GM19193 (cell line): ENCODE measurements at regions not wholly inside any gene's neighbourhood (a gene's known extent, or its start where the extent isn't known, plus 50 kb on each side); places are given as distances from the start of the nearest gene placed in this dataset.

Source experiments
- POLR2A ChIP-seq: IDR thresholded peaks from 4 replicates; pipeline ENCODE4 v1.6.1; 2011; ENCODE audit not compliant: insufficient read depth, insufficient read length; ENCODE audit errors: extremely low read depth

DNA sequence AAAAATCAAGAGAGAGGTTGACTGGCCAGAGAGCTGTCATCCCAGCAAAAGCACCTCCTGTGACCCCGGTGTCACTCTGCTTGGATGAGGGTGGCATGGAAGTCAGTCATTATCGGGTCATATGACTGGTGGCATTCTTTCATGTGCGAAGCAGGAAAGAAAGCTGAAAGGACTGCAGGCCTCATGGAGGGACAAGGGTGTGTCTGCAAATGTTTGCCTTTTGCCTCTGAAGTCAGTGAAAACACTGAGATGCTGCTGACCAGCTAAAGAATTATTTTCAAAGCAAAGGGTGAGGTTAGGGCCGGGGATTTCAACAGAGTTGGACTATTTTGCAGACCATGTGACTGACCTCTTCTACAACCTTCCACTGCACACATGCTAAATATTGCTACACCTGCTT lies 298.3 kb downstream of the CSNK1G3 start:
- no peak for TF ChIP-seq POLR2A

GRCh38 chr5:123809594-123810221 lies 297.7 kb downstream of the CSNK1G3 start:
- no peak for TF ChIP-seq POLR2A

GRCh38 chr5:123808461-123809380 lies 296.7 kb downstream of the CSNK1G3 start:
- TF ChIP-seq POLR2A = no peak

GRCh38 chr5:123807177-123807945 lies 295.4 kb downstream of the CSNK1G3 start:
- no peak for TF ChIP-seq POLR2A

GRCh38 chr5:123806644-123807043 lies 294.7 kb downstream of the CSNK1G3 start:
- no peak for TF ChIP-seq POLR2A

DNA sequence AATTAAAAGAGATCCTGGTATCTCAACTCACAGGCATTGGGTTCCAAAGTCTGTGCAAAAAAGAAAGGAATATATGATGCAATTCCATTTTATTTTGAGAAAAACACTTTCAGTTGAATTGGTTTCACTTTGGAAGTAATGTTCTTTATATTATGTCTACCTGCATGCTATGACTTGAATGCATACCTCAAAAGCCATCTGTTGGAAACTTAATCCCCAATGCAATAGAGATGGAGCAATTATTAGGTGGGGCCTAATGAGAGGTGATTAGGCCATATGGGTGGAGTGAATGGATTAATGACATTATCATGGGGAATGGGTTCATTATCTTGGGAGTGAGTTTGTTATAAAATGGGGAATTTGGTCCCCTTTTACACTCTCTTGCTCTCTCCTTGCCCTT lies 293.3 kb downstream of the CSNK1G3 start:
- TF ChIP-seq POLR2A = no peak

DNA sequence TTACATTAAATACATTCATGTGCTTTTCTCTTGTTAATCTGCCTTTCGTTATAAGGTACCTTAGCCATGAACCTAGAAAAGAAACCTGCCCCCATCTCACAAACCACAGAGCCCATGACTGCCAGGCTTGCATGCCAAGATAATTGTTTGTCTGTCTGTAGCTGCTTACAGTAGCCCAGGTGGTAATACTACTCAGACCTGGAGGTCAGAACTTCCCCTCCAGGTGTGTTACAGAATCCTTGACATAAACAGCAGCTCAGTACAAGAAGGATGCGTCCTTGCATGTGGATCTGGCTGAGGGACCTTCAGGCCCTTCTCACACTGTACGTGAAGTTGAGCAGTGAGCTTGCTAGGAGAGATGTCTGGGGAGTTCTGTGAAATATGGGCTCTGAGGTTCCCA lies 291.4 kb downstream of the CSNK1G3 start:
- no peak for TF ChIP-seq POLR2A

DNA sequence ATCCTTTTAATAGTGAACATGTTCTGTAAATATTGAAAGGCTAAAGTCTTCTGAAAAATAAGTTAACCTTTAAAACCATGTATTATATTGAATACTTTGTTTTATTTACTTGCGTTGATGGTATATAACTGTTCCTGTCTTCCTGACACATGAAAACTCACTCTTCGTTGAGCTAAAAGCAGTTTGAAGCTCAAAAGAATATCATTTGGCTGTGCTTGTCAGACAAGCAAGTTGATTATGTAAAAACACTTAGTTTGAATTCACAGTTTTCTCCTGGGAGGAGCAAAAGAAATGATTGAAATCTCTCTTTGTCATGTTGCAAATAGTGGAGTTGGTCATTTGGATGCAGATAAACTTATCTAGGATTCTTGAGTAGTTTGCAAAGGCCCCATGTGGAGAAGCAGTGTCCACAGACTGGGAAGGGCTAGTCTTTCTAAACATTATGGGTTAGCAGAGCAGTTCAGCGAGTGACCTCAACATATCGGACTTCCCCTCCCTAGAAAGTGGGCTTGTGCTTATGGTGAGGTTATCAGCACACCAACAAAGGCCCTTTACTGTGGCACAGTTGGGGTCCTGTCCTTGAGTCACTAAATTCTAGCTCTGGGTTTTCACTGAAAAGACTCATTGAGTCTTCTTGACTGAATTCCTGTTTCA lies 290.4 kb downstream of the CSNK1G3 start:
- no peak for TF ChIP-seq POLR2A

DNA sequence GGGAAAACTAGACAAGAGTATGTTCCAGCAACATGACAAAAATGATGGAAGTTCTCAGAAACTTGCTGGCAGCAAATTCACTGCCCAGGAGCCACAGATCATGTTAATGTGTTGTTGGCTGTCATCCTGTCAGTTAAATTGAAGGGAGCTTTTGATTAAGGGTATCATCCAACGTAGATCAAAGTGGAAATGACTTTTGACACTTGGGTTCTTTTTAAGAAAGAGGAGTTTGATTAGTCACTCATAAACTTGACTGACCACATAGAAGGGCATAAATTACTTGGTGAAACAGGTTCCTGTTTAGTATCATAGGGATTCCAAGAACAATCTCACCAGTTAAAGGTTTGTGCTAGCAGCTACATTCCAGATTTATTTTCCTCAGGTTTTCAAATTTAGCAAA lies 288.7 kb downstream of the CSNK1G3 start:
- no peak for TF ChIP-seq POLR2A

DNA sequence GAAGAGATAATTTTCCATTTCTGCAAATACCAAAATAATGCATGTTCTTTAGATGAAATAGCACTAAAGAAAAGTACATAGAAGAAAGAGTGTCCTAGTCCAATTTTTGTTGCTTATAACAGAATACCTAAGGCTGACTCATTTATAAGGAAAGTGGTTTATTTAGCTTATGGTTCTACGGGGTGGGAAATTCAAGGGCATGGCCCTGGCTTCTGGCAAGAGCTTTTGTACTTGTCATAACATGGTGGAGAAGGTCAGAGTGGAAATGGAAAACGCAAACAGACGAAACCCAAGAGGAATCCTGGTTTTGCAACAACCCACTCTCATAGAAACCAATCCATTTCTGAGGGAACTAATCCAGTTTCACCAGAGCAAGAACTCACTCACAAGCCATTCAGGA lies 283.7 kb downstream of the CSNK1G3 start:
- no peak for TF ChIP-seq POLR2A

- TF ChIP-seq POLR2A = no peak
Observed at GRCh38 chr5:123790226-123790625, 278.2 kb downstream of the CSNK1G3 start.

- no peak for TF ChIP-seq POLR2A
Observed at GRCh38 chr5:123787635-123788034, 275.7 kb downstream of the CSNK1G3 start.

- TF ChIP-seq POLR2A = no peak
Observed at GRCh38 chr5:123787136-123787535, 275.2 kb downstream of the CSNK1G3 start.

GRCh38 chr5:123786411-123786810 lies 274.4 kb downstream of the CSNK1G3 start:
- TF ChIP-seq POLR2A = no peak

- no peak for TF ChIP-seq POLR2A
Observed at GRCh38 chr5:123785162-123786071, 273.4 kb downstream of the CSNK1G3 start.

DNA sequence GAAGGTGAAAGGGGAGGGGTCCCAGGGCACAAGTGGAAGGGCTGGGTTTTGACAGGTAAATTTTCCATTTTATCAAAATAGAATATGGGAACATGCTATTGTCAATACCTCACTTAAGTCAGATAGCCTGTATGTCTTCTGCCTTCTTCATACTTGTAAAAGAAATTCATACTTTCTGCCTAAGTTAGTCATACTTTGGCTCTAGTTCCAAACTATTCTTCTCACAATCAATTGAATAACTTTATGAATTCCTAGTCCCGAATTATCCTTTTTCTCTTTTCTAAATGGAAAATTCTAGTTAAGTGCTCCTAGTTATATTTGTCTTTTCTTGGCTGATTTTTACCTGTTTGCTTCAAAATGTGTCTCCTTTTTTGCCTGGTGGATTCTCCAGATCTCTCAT lies 271.4 kb downstream of the CSNK1G3 start:
- no peak for TF ChIP-seq POLR2A
